ENCODE measurements at regions not wholly inside any gene's neighbourhood (a gene's known extent, or its start where the extent isn't known, plus 50 kb on each side); places are given as distances from the start of the nearest gene placed in this dataset.
A peak's percentile ranks its signal among the peaks of the same experiment; 100 is the strongest.
"Not testable (repeated sequence)": the region's sequence is repeated elsewhere in the genome, so short reads cannot be mapped to it uniquely, and the experiment has no call there.

GRCh38 chr9:29100762-29101161, 1527.5 kb upstream of the C9orf72 start:
- DNase-seq (ENCODE audit: low read depth in 2 of 2) = no peak

- not testable (repeated sequence) for DNase-seq (ENCODE audit: low read depth in 2 of 2)
These were observed 1530.9 kb upstream of the C9orf72 start for GRCh38 chr9:29104166-29104565.

GRCh38 chr9:29118555-29118954, 1545.3 kb upstream of the C9orf72 start:
- no peak for DNase-seq (ENCODE audit: low read depth in 2 of 2)

GRCh38 chr9:29126783-29127182, 1553.5 kb upstream of the C9orf72 start:
- no peak for DNase-seq (ENCODE audit: low read depth in 2 of 2)

GRCh38 chr9:29129763-29130162, 1556.5 kb upstream of the C9orf72 start:
- DNase-seq (ENCODE audit: low read depth in 2 of 2) = no peak

GRCh38 chr9:29144476-29144875, 1571.2 kb upstream of the C9orf72 start:
- no peak for DNase-seq (ENCODE audit: low read depth in 2 of 2)

- DNase-seq (ENCODE audit: low read depth in 2 of 2) = no peak
These were observed 1577.3 kb upstream of the C9orf72 start for GRCh38 chr9:29150606-29151005.

- DNase-seq (ENCODE audit: low read depth in 2 of 2) = no peak
These were observed 1587.6 kb upstream of the C9orf72 start for GRCh38 chr9:29160763-29161353.

- no peak for DNase-seq (ENCODE audit: low read depth in 2 of 2)
These were observed 1600.9 kb upstream of the C9orf72 start for GRCh38 chr9:29174136-29174535.

- DNase-seq (ENCODE audit: low read depth in 2 of 2) = no peak
These were observed 1603.0 kb upstream of the C9orf72 start for GRCh38 chr9:29176231-29176630.

GRCh38 chr9:29176786-29177185, 1603.5 kb upstream of the C9orf72 start:
- DNase-seq (ENCODE audit: low read depth in 2 of 2) = no peak

- no peak for DNase-seq (ENCODE audit: low read depth in 2 of 2)
These were observed 1610.7 kb upstream of the C9orf72 start for GRCh38 chr9:29183971-29184370.

GRCh38 chr9:29188771-29189170, 1615.5 kb upstream of the C9orf72 start:
- not testable (repeated sequence) for DNase-seq (ENCODE audit: low read depth in 2 of 2)

GRCh38 chr9:29189221-29189620, 1615.9 kb upstream of the C9orf72 start:
- not testable (repeated sequence) for DNase-seq (ENCODE audit: low read depth in 2 of 2)

GRCh38 chr9:29198861-29199260, 1625.6 kb upstream of the C9orf72 start:
- DNase-seq (ENCODE audit: low read depth in 2 of 2) = no peak

- no peak for DNase-seq (ENCODE audit: low read depth in 2 of 2)
These were observed 1626.7 kb upstream of the C9orf72 start for GRCh38 chr9:29199975-29200374.

- DNase-seq (ENCODE audit: low read depth in 2 of 2) = no peak
These were observed 1627.4 kb upstream of the C9orf72 start for GRCh38 chr9:29200650-29201049.

GRCh38 chr9:29203244-29203930, 1630.1 kb upstream of the C9orf72 start:
- DNase-seq (ENCODE audit: low read depth in 2 of 2) = no peak

GRCh38 chr9:29208670-29209069, 1635.4 kb upstream of the C9orf72 start:
- no peak for DNase-seq (ENCODE audit: low read depth in 2 of 2)

- no peak for DNase-seq (ENCODE audit: low read depth in 2 of 2)
These were observed 1636.5 kb upstream of the C9orf72 start for GRCh38 chr9:29209748-29210291.

GRCh38 chr9:29211003-29211579, 1637.8 kb upstream of the C9orf72 start:
- no peak for DNase-seq (ENCODE audit: low read depth in 2 of 2)

- DNase-seq (ENCODE audit: low read depth in 2 of 2) = peak in 1 of 2 donors; percentile 14
These were observed 1638.5 kb upstream of the C9orf72 start for GRCh38 chr9:29211580-29212396.

Data from stimulated activated CD4-positive, alpha-beta T cell treated with anti-CD3 and anti-CD28 coated beads, Interleukin-15, amount 100 ng/mL, for 48 hours (primary cell).